ENCODE measurements at regions not wholly inside any gene's neighbourhood (a gene's known extent, or its start where the extent isn't known, plus 50 kb on each side); places are given as distances from the start of the nearest gene placed in this dataset.

DNA sequence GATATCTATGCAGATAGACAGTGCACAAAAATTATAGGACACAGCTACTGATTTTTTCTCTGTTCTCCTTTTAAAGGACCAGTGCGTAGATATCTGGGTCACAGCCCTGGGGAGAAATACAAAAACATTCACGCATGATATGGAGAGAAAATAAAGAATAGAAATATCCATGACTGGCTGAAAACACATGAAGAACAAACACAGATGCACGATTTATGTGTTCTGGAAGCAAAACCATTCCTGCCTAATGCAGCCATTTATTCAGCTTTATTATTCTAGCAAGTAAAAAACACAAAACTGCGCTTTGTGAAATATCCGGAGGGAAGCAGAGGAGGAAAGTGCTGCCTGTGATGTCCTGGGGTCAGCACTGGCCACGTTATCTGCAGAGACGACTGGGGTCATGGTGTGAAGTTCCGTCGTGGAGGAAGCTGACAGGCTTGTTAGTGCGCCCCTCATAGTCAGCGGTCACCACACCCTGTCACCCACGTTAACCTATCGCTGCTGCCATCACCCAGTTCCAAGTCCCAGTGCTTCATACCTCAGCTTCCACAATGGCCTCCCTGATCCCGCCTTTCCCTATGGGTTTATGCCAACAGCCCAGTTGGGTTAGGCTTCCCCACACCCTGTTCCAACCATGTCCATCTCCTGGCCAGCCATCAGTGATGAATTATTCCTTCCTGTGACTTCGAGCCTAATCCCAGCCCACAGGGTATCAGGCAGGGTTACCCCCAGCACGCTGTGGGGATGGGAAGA, 86.6 kb upstream of the RPS6KA2 start:
- no peak for TF ChIP-seq GATA3 (IDR thresholded peaks at IDR 0.05; ENCODE audit: low read depth, low read length)
- no peak for TF ChIP-seq GATA2 (IDR thresholded peaks at IDR 0.05; ENCODE audit: low read depth, low read length)

DNA sequence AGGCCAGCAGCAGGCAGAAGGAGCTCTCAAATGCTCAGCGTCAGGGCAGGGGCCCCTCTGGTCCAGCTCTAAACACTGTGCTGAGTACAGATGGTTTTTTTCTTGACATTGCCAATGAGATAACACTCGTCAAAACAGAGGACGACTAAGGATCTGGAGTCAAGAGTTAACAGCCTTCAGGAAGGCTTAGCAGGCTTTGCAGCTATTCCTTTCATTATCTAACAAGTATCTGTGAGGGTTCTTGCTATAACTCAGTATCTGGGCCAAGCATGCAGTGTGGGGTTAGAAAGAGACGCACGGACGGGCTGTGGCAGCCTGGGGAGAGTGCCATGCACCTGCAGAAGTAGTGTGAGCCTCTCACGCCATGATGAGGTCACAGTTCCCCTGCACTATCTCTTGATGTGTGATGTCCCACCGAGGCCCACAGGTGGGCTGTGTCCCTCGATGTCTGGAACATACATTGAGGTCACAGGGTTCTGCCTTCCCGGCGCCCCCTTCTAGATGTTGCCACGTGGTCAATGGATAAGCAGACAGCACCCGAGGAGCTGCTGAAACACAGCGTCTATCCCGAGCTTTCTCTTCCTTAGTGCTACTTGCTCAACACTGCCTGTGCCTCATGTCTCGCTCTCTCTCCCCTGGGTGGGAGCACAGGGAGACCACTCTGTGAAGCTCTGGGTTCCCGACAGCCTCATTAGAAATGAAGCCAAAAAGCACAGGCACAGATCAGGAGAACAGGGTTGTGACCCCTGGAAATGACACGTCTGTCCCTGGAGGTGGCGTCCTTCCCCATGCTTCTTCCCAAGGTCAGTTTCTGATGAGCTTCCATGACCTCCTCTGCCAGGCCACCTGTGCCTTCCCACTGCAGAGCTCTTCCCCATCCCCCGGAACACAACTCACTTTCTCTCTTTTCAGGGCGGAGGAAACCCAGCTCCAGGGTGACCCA, 85.5 kb upstream of the RPS6KA2 start:
- TF ChIP-seq GATA2 (IDR thresholded peaks at IDR 0.05; ENCODE audit: low read depth, low read length) (no peak), GATA3 (IDR thresholded peaks at IDR 0.05; ENCODE audit: low read depth, low read length) (no peak)

DNA sequence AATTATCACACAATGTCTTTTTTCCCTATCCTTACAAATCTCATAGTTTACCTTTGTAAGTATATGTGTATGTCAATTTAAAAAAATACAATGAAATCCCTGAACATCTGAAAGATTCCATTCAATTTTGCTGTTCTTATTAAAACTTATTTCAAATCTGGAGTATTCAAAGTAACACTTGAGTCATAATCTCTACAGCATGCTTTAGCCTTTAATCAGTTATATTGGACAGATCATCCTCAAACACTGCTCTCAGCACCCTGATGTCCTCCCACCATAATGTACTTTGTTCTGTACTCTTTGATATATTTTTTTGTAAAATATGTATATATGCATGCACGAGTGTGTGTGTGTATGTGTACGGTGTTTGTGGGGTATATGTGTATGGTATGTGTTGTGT, 83.0 kb upstream of the RPS6KA2 start:
- no peak for TF ChIP-seq GATA3 (IDR thresholded peaks at IDR 0.05; ENCODE audit: low read depth, low read length)
- TF ChIP-seq GATA2 (IDR thresholded peaks at IDR 0.05; ENCODE audit: low read depth, low read length): no peak

DNA sequence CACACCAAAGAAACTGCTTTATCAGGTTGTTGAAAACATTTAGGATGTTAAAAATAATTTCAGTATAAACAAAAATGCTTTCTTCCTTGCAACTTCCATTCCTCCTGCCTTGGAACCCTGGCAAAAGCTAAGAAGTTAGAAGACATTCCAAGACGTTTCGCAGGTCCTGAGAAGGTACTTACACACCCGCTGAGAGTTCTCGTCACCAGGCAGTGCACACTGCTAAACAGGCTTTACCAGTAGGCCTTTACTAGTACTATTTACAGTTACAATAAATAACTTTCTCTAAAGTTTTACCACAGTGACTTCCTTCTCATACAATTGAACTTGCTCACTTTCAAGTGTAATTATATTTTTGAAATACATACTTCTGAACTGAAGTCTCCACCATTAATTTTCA, 81.4 kb upstream of the RPS6KA2 start:
- TF ChIP-seq GATA3 (IDR thresholded peaks at IDR 0.05; ENCODE audit: low read depth, low read length): no peak
- no peak for TF ChIP-seq GATA2 (IDR thresholded peaks at IDR 0.05; ENCODE audit: low read depth, low read length)

DNA sequence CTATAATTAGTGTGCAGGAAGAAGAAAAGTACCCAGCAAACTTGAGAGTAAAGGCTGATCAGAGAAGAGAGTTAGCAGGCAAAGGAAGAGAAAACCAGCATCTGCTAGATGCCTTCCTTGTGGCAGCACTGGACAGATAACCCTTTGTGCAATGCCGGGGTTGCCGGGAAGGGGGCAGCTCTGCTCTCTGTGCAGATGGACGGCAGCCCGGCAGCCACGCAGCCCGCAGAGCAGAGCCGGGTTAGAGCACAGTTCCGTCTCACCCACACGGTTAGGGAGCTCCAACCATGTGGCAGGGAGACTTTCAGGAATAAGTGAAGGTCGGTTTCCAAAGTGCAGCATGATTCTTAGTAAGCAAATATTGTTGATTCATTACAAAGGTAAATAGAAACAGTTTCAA, 80.0 kb upstream of the RPS6KA2 start:
- TF ChIP-seq GATA2 (IDR thresholded peaks at IDR 0.05; ENCODE audit: low read depth, low read length): no peak
- TF ChIP-seq GATA3 (IDR thresholded peaks at IDR 0.05; ENCODE audit: low read depth, low read length): no peak

DNA sequence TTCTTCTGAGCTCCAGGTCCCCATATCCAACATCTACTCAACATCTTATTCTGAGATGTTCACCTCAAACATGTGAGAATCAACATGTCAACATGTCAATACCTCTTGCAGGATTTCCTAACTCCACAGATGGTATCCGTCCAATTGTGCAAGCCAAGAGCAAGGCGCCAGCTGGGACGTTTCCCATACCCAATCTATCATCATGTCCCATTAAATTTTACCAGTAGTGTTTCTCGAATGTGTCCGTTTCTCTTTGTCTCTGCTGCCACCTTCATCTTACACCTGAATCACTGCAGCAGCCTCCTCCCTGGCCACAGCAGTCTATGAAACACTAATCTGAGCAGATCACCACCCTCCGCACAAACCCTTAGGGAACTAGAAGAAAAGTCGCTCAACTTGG, 78.0 kb upstream of the RPS6KA2 start:
- TF ChIP-seq GATA2 (IDR thresholded peaks at IDR 0.05; ENCODE audit: low read depth, low read length) (no peak), GATA3 (IDR thresholded peaks at IDR 0.05; ENCODE audit: low read depth, low read length) (no peak)

DNA sequence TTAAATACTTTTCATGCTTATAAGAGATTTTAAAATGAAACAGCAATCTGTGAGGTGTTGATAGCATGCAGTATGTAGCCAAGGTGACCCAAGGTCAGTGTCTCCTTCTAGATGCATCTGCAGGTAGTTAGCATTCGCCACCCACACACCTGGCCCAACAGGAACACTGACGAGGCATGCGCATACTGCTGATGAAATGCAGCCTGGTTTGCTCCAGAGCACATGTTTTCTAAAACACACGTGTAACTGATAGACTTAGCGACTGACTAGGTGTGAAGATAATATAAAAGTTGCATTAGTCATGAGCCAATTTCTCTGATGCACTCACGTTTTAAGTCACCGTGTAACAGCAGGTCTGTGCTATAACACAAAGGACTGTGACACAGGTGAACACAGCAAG, 77.1 kb upstream of the RPS6KA2 start:
- TF ChIP-seq GATA3 (IDR thresholded peaks at IDR 0.05; ENCODE audit: low read depth, low read length): no peak
- TF ChIP-seq GATA2 (IDR thresholded peaks at IDR 0.05; ENCODE audit: low read depth, low read length): no peak

DNA sequence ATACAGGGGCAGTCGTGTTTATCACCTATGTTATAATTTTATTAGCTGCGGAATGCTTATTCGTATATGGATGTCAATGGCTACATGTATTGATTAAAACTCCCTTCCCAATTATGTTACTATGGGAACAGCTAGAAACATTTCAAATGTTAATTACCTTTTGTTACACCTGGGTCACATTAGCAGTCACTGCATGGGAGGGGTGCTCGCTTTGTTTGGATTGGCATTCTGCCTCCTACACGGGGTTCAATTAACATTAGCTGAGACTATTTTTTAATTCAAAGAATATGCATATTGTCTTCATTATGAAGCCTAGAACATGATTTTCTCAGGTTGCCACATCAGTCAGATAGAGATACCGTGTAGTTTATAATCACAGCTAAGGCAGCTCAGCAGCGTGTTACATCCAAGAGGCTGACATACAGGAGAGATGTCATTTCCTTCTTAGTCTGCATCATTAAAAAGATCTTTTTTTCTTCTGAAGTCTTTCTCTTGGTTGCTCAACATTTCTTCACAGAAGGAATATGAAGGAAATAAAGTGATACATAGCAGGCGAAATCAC, 76.2 kb upstream of the RPS6KA2 start:
- TF ChIP-seq GATA2 (IDR thresholded peaks at IDR 0.05; ENCODE audit: low read depth, low read length) (no peak), GATA3 (IDR thresholded peaks at IDR 0.05; ENCODE audit: low read depth, low read length) (no peak)

DNA sequence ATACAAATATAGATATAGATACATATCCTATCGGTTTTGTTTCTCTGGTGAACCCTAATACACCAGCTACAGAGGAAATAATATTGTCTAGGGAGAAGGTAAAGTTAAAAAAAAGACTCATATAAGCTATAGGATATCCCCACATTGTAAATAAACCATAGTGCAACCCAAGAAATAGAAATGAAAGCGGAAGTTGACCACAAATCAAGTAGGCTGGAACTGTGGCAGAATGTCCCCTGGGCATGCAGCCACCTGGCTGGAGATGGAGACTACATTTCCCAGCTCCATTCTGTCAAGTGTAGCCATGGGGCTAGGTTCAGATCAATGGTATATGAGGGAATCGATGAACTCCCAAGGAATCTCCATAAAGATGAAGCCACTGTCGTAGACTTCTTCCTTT, 70.1 kb upstream of the RPS6KA2 start:
- TF ChIP-seq GATA2 (IDR thresholded peaks at IDR 0.05; ENCODE audit: low read depth, low read length): no peak
- TF ChIP-seq GATA3 (IDR thresholded peaks at IDR 0.05; ENCODE audit: low read depth, low read length): no peak

DNA sequence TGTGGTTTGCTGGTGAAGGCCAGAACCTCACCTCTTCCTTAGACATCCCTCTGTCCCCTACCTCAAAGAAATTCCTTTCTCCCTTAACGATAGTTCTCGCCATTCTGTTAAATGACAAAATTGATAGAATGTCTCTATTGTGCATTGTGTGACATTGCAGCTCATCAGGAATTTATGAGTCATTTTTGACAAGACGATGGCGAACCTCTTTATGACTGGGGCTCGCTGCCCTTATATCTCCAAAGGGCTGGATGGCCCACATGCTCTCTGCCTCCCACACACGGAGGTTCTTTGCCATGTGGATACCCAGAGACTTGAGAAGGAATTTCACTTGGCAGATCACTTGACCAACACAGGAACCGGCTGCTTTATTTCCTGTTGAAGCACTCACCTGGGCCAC, 66.8 kb upstream of the RPS6KA2 start:
- TF ChIP-seq GATA3 (IDR thresholded peaks at IDR 0.05; ENCODE audit: low read depth, low read length) (no peak), GATA2 (IDR thresholded peaks at IDR 0.05; ENCODE audit: low read depth, low read length) (no peak)

DNA sequence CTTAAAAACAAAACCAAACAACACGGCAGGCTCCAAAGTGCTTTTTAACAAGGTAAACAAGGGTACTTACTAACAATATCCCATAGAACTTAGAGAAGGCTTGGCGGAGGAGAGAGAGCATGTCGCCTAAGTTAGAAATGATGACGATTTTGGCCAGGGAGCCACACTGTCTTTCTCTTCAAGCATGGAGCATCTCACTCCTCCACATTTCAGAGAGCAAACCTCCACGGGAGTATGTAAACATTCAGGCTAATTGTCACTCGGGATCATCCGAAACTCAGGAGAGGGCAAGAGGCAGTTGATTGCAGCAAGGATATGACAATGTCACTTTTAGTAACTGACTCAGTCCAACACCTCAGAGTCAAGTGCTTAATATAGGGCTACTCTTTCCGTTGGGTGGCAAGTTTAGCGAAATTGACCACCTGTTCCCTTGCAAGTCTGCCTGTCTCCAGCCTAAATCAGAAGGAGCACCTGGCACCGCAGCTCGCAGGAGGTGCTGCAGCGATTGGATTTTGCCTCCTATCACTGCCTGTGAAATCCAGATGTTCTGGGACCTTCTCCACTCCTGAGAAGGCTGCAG, 65.8 kb upstream of the RPS6KA2 start:
- no peak for TF ChIP-seq GATA2 (IDR thresholded peaks at IDR 0.05; ENCODE audit: low read depth, low read length)
- no peak for TF ChIP-seq GATA3 (IDR thresholded peaks at IDR 0.05; ENCODE audit: low read depth, low read length)

DNA sequence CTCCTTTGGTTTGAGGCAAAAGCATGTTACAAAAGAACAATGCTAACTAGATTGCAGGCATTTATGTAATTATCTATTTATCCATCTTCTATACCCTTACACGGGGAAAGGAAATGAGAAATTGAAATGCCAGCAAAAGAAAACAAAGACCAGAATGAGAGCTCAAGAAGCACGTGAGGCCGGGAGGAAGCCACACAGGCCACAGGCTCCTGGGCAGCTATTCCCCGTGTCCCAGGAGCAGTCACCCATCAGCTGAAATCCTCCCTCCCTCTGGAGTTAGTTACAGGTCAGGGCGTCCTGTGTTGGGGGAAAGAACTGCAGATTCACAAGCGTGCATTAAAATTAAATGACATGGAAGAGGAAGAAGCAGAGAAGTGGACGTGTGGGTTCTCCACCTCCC, 64.7 kb upstream of the RPS6KA2 start:
- TF ChIP-seq GATA3 (IDR thresholded peaks at IDR 0.05; ENCODE audit: low read depth, low read length) (no peak), GATA2 (IDR thresholded peaks at IDR 0.05; ENCODE audit: low read depth, low read length) (no peak)

DNA sequence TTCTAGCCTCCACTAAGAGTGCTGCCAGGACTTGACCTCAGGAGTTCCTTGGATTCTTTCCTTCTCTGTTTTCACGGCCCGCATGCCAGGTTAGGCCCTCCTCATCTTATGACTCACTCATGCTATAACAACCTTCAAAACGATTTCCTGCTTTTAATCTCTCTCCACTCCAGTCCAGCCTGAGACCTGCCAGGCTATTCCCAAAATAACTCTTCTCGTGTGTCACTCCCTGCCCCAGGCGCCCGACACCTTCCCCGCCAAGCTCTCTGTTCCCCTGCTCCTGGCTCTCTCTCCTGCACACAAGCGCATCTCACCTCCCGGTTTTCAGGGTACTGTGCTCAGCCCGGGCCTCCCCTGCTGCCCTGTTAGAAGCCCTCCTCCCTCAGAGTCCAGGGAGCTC, 64.1 kb upstream of the RPS6KA2 start:
- no peak for TF ChIP-seq GATA2 (IDR thresholded peaks at IDR 0.05; ENCODE audit: low read depth, low read length)
- no peak for TF ChIP-seq GATA3 (IDR thresholded peaks at IDR 0.05; ENCODE audit: low read depth, low read length)

DNA sequence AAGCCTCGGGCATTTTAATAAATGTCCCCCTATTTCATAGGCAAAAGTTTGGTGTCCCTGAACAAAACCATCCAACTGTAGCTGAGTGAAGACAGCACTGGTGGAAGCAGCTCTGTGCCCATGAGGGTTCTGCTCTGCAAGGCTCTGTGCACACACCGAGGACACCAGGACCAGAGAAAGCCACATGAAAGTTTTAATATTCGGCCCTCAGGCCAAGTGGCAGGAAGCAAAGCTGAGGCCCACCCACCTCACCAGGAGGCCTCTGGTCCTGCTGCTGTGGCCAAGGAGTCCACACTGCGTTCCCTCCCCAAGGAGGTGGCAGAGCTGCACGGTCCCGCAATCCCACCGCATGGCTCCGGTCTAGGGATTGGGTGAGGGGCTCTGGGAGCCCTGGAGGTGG, 62.6 kb upstream of the RPS6KA2 start:
- no peak for TF ChIP-seq GATA3 (IDR thresholded peaks at IDR 0.05; ENCODE audit: low read depth, low read length)
- TF ChIP-seq GATA2 (IDR thresholded peaks at IDR 0.05; ENCODE audit: low read depth, low read length): no peak
